Heart left ventricle (tissue), 16 donors: ENCODE measurements at regions not wholly inside any gene's neighbourhood (a gene's known extent, or its start where the extent isn't known, plus 50 kb on each side); places are given as distances from the start of the nearest gene placed in this dataset.

Source experiments
- ATAC-seq, 4 donors: fragments of 200-7000 bp; cut with Tn5 transposase; one replicate each; pipeline ENCODE4 v1.9.1; 2020 to 2022; ENCODE audit warnings: moderate library complexity in 4 of 4, mild to moderate bottlenecking in 3 of 4, moderate number of reproducible peaks in 1 of 4
- DNase-seq, 5 donors: peaks; one replicate each; pipeline ENCODE4 v3.0.0-alpha.2; 2020
- H3K27ac ChIP-seq, 12 donors: fragments of 200-600 bp; sonication (generic) in 4 of 12; one replicate each; pipeline versions ENCODE4 v1.5.0 to v1.8.0; 2016 to 2022; ENCODE audit warnings: mild to moderate bottlenecking in 2 of 12
- H3K27me3 ChIP-seq, 9 donors: fragments of 200-600 bp; sonication (generic) in 2 of 9; one replicate each; pipeline versions ENCODE4 v1.5.1 to v1.8.0; 2016 to 2022; ENCODE audit warnings: mild to moderate bottlenecking in 3 of 9
- H3K36me3 ChIP-seq, 9 donors: fragments of 200-600 bp; sonication (generic) in 2 of 9; one replicate each; pipeline versions ENCODE4 v1.5.0 to v1.8.0; 2018 to 2022; ENCODE audit warnings: mild to moderate bottlenecking in 2 of 9
- H3K4me1 ChIP-seq, 12 donors: fragments of 200-600 bp; sonication (generic) in 4 of 12; one replicate each; pipeline versions ENCODE4 v1.5.0 to v1.8.0; 2016 to 2022; ENCODE audit warnings: mild to moderate bottlenecking in 3 of 12
- H3K4me3 ChIP-seq, 12 donors: fragments of 200-600 bp; sonication (generic) in 4 of 12; one replicate each; pipeline versions ENCODE4 v1.5.0 to v1.8.0; 2017 to 2022; ENCODE audit warnings: mild to moderate bottlenecking in 9 of 12, moderate library complexity in 4 of 12
- H3K9me3 ChIP-seq, 12 donors: fragments of 200-600 bp; sonication (generic) in 4 of 12; one replicate each; pipeline versions ENCODE4 v1.5.0 to v1.8.0; 2016 to 2022; ENCODE audit warnings: mild to moderate bottlenecking in 1 of 12
- POLR2A ChIP-seq, 2 donors: fragments of 450-650 bp; IDR thresholded peaks; one replicate each; pipeline ENCODE4 v1.6.1; 2017; ENCODE audit warnings: antibody characterized with exemption in 2 of 2, mild to moderate bottlenecking in 2 of 2, moderate library complexity in 2 of 2
- WGBS, 4 donors: extraction: QIAGEN DNeasy Blood & Tissue Kit in 2 of 4; methylation state at CpG; one replicate each; pipeline versions ENCODE4 v1.1.5 to v1.1.7; 2013 to 2018; 5-methylcytosine and 5-hydroxymethylcytosine counted together
- intact Hi-C, 10 donors: fragments of 100-400 bp; cut with DNase I; formaldehyde crosslinking; loops; one replicate each; pipeline versions ENCODE4 v1.11.1 to v1.14.2; 2022
- TF ChIP-seq, protein P1 (sequence below), 12 donors: fragments of 200-600 bp; sonication (generic) in 4 of 12; IDR thresholded peaks; one replicate each; pipeline versions ENCODE4 v1.5.0 to v1.8.0; 2018 to 2022; ENCODE audit warnings: antibody characterized with exemption in 12 of 12, mild to moderate bottlenecking in 5 of 12
- donor health status: ischemic (EF 13 %, LVEDD 7.1; RV severe dilation, severe dysfunction).
- donor health status: healthy with polysubstance abuse.
- donor health status: DM: no; HTN: yes; CAD: no.
- donor health status: DM: no; HTN: no; CAD: no.
- donor health status: ischemic (EF 25% LVEDD 6.9; RV normal size, moderate dysfunction).
- donor health status: ischemic (EF 25% LVEDD 5.7; RV mildly dilated, moderate dysfunction).
- donor health status: healthy.
- donor health status: DM: yes; HTN: yes; CAD: no.
- donor health status: ischemic (EF 35%, LVEDD 5.7; RV mildly dilated, moderate dysfunction).
- donor health status: nonischemic (EF 11% LVEDD 7.7; RV severe dilation, severe dysfunction).
- donor health status: DM: yes; HTN: yes; CAD: no.
- donor health status: PGD.
- donor health status: ischemic (EF 29% LVEDD 5.4; RV normal size, mild dysfunction).
- donor health status: nonischemic (EF 23%, LVEDD 6.1; RV moderate dilation, normal function).

DNA sequence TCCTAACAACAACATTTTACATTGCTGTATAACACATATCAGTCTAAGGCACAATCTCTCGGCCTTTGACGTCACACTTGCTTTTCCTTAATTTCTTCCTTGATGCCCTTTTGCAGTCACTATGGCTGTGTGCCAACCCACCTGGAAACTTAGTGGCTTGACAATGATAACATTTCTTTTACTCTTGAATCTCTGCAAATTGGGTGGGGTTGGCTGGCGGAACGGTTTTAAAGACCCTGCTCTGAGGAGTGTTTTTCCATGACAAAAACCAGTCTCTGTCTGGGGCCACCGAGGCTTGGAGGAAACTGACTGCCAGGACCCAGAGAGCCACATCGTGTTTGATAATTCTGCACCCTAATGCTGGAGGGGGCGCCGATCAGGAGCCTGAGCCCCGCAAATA lies 115.6 kb downstream of the KLF13 start:
- Histone ChIP-seq H3K9me3 (no peaks in the 10 kb centered on the region), H3K36me3 (no peaks in the 10 kb centered on the region), H3K4me1 (peaks cover 0 to 45% (median 11%) of the 10 kb centered on the region in 12 donors), H3K27me3 (no peaks in the 10 kb centered on the region), H3K27ac (peak overlapping the region in 8 of 12 donors; percentile 18 to 86 (median 52)), H3K4me3 (no peak overlapping the region)
- DNase-seq (no peak), ATAC-seq (no peak)
- WGBS, 4 donors = 75 to 92% (median 85%) methylated on average over 9 of the region's 9 CpGs
- no peak for TF ChIP-seq POLR2A (IDR thresholded peaks at IDR 0.05)
- TF ChIP-seq, protein P1, sequence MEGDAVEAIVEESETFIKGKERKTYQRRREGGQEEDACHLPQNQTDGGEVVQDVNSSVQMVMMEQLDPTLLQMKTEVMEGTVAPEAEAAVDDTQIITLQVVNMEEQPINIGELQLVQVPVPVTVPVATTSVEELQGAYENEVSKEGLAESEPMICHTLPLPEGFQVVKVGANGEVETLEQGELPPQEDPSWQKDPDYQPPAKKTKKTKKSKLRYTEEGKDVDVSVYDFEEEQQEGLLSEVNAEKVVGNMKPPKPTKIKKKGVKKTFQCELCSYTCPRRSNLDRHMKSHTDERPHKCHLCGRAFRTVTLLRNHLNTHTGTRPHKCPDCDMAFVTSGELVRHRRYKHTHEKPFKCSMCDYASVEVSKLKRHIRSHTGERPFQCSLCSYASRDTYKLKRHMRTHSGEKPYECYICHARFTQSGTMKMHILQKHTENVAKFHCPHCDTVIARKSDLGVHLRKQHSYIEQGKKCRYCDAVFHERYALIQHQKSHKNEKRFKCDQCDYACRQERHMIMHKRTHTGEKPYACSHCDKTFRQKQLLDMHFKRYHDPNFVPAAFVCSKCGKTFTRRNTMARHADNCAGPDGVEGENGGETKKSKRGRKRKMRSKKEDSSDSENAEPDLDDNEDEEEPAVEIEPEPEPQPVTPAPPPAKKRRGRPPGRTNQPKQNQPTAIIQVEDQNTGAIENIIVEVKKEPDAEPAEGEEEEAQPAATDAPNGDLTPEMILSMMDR (IDR thresholded peaks at IDR 0.05) = no peak
- intact Hi-C loops = loop anchor here in 2 of 10 donors (5.0 kb wide), 2 partner anchors 45 to 70 kb away; no protein-coding TSS in a partner anchor

DNA sequence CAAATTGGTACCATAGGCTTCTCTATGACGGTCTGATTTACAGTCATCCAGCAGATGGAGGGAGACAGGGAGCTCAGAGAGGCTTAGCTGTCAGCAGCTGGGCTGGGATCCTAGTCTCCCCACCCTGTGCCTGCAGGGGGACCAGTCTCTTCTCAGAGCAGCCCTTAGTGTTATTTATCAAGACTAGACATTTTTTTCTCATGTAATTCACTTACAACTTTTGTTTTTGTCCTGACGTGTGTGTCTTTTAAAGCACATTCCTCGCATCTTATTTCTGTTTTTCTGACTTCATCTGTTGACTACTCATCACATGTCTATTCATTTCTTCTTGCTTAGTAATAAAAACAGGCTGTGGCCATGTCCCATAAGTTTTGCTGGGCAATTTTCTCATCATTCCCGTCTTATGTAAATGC lies 116.1 kb downstream of the KLF13 start:
- Histone ChIP-seq H3K36me3 (no peaks in the 10 kb centered on the region), H3K27ac (peak overlapping the region in 8 of 12 donors; percentile 18 to 86 (median 52)), H3K4me1 (peaks cover 0 to 42% (median 11%) of the 10 kb centered on the region in 12 donors), H3K27me3 (no peaks in the 10 kb centered on the region), H3K9me3 (no peaks in the 10 kb centered on the region), H3K4me3 (no peak overlapping the region)
- intact Hi-C loops = loop anchor here in 2 of 10 donors (5.0 kb wide), 2 partner anchors 45 to 70 kb away; no protein-coding TSS in a partner anchor
- DNase-seq (no peak), ATAC-seq (peak; percentile 41 to 80 (median 55))
- 69 to 79% (median 72%) methylated on average over 4 of the region's 4 CpGs for WGBS, 4 donors
- TF ChIP-seq POLR2A (IDR thresholded peaks at IDR 0.05) = no peak
- TF ChIP-seq, protein P1 (IDR thresholded peaks at IDR 0.05) = peak in 3 of 12 donors; percentile 17 to 37 (median 27)

DNA sequence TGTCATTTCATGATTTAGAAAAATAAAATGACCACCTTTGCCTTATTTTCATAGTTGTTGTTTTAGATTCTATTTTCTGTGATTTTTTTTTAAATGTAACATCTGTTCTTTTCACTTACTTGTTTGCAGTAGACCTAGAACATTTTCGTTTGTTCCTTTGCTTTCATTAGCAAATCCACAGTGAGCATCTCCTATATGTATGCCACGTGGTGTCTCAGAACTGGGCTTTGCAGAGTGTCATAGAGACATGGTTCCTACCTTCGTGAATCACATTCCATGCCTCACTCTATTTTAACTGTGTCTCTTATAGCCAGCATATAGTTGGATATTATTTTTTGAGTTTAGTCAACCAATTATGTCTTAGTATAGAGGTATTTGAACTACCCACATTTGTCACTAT lies 118.2 kb downstream of the KLF13 start:
- TF ChIP-seq, protein P1 (IDR thresholded peaks at IDR 0.05) = no peak
- TF ChIP-seq POLR2A (IDR thresholded peaks at IDR 0.05) = no peak
- Histone ChIP-seq H3K4me1 (peaks cover 0 to 47% (median 12%) of the 10 kb centered on the region in 12 donors), H3K27ac (no peak overlapping the region), H3K36me3 (no peaks in the 10 kb centered on the region), H3K9me3 (no peaks in the 10 kb centered on the region), H3K4me3 (no peak overlapping the region), H3K27me3 (no peaks in the 10 kb centered on the region)
- DNase-seq (no peak), ATAC-seq (no peak)
- intact Hi-C loops = loop anchor here in 3 of 10 donors (5.0 kb wide), 3 partner anchors 37 to 73 kb away; no protein-coding TSS in a partner anchor
- WGBS, 4 donors = 87 to 91% (median 90%) methylated on average over 3 of the region's 3 CpGs

DNA sequence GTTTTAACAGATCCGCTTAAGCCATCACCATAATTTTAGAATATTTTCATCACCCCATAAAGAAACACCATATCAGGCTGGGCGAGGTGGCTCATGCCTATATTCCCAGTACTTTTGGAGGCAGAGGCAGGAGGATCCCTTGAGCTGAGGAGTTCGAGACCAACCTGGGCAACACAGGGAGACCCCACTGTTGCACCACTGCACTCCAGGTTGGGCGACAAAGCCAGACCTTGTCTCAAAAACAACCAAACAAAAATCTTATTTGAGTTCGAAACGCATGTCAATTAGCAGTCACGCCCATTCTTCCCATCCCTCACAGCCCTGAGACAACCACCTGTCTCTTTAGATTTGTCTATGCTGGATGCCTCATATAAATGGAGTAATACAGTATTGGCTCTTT lies 119.9 kb downstream of the KLF13 start:
- H3K4me3 ChIP-seq = no peak overlapping the region
- H3K36me3 ChIP-seq = no peaks in the 10 kb centered on the region
- no peak overlapping the region for H3K27ac ChIP-seq
- intact Hi-C loops = loop anchor here in 1 of 10 donors (5.0 kb wide), 1 partner anchor 36 kb away; no protein-coding TSS in a partner anchor
- no peaks in the 10 kb centered on the region for H3K27me3 ChIP-seq
- DNase-seq (no peak), ATAC-seq (no peak)
- peaks cover 0 to 33% (median 2%) of the 10 kb centered on the region in 12 donors for H3K4me1 ChIP-seq
- H3K9me3 ChIP-seq = peaks cover 0 to 7% (median 0%) of the 10 kb centered on the region in 12 donors
- no peak for TF ChIP-seq POLR2A (IDR thresholded peaks at IDR 0.05)
- TF ChIP-seq, protein P1 (IDR thresholded peaks at IDR 0.05) = no peak
- 95 to 97% (median 96%) methylated on average over 7 of the region's 7 CpGs for WGBS, 4 donors
